Cardiac septum (tissue), 1 donor: ENCODE measurements at regions not wholly inside any gene's neighbourhood (a gene's known extent, or its start where the extent isn't known, plus 50 kb on each side); places are given as distances from the start of the nearest gene placed in this dataset.
A peak's percentile ranks its signal among the peaks of the same experiment; 100 is the strongest.

Source experiments
- DNase-seq: peaks from one replicate; pipeline ENCODE4 v3.0.0-alpha.2; 2020; ENCODE audit warnings: low spot score
- intact Hi-C: fragments of 100-400 bp; cut with DNase I; formaldehyde crosslinking; loops from one replicate; pipeline ENCODE4 v1.14.0; 2022
- donor health status: DM: no; HTN: no; CAD: no.

DNA sequence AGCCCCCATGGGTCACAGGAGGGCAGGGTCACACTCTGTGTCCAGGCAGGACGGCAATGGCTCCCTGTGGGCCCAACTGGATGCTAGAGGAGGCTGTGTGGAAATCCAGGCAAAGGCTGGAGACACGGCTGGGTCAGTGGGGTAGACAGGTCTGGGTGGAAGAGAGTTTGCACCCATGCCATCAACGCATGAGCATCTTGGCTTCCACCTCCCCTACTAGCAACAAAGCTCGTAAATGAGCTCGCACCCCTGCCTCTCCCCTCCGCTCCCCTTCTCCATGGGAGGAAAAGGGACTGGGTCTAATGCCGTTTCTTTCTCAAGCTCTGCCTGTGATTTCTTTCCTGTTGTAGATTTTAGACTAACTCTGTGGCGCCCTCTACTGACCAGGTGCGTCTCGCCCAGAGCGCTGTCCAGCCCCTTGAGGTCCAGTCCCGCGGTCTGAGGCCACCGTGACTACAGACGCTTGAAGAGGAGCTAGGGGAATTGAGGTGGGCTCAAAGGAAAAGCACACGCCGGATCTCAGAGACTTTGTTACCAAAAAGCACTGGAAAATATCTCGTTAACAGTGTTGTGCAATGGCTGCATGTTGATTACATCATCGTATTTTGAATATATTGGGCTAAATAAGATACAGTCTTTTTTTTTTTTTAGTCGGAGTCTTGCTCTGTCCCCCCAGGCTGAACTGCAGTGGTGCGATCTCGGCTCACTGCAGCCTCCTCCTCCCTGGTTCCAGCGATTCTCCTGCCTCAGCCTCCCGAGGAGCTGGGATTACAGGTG lies 50.7 kb upstream of the USP29 start:
- intact Hi-C loops = no loop called here

More for the DNA sequence above, 50.7 kb upstream of the USP29 start:
- DNase-seq = peak; percentile 17
